GM21528 (cell line): ENCODE measurements at regions not wholly inside any gene's neighbourhood (a gene's known extent, or its start where the extent isn't known, plus 50 kb on each side); places are given as distances from the start of the nearest gene placed in this dataset.
A peak's percentile ranks its signal among the peaks of the same experiment; 100 is the strongest.
"Not testable (repeated sequence)": the region's sequence is repeated elsewhere in the genome, so short reads cannot be mapped to it uniquely, and the experiment has no call there.

Experiments used
- ATAC-seq: cut with Tn5 transposase; IDR thresholded peaks from one replicate; pipeline ENCODE4 v1.9.1; 2021; ENCODE audit warnings: mild to moderate bottlenecking, moderate library complexity; ENCODE audit not compliant: unreplicated experiment, low FRiP score

- ATAC-seq = no peak
These were observed 1034.9 kb upstream of the FANCL start for GRCh38 chr2:59276033-59276432.

DNA sequence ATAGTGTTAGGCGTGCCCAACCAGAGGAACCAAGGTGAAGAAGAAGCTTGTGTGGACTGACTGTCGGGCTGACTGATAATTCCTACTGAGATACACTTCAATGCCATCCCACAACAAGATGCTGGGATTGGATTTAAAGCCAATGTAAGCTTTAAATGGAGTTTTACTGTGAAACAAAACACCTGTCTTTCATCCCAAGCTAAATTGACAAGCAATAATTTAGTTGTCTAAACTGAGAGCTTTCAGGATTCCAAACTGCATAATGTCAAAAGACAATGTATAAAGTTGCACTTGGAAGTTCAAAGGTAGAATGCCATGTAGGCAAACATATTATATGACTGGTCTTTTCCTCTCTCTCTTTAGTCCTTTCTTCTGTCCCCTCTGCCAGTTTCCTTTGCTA is 1025.3 kb upstream of the FANCL start:
- ATAC-seq = no peak

DNA sequence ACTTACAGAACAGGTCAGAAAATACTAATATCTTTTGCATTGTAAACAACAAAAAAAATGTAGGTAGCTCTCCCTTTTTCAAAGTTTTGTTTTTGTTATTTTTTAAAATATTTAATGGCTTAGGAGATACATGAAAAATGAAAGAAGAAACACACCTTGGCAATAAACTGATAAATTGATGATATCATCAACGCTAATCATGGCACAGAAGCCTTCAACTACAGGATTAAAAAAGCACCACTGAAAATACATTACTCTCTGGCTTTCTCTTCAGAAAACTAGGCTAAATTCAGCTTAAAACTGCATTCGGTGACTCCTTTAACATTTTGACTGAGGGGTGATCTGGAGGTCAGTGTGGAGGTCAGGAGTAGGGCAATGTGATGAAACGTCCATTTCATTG is 1018.8 kb upstream of the FANCL start:
- no peak for ATAC-seq

DNA sequence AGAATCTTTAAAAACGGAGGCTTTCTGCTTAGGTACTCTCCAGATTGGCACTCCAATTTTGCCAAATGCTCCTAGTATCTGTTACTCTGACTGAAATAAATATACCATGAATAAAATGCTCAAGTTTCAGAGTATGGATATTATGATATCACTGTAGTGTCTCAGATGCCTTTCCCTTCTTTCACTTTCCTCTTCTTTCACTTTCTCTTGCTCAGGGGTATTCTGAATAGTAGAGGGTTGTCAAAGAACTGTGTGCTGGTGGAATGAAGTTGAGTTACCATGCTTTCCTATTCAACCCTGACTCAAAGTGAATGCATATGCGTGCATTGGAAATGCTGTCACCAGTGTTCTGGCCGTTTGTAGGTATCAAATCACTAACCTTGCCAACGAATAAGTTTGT is 1015.2 kb upstream of the FANCL start:
- ATAC-seq = no peak

DNA sequence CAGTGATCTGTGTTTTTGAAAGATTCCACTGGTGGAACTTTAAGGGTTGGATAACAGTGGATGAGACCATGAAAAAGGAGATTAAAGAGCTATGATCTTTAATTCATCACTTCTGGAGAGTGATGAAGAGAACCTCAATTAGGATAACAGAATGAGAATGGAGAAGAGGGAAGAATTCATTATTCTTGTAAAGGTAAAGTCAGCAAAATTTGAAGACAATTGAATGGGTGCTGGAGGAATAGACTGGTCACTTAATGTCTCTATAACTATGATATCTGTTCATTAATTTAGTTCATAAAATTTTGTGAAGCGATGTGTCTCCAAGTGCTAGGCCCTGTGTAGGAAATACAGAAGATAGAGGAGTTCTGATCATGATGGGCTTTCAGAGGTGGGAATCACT is 1013.2 kb upstream of the FANCL start:
- ATAC-seq = no peak

DNA sequence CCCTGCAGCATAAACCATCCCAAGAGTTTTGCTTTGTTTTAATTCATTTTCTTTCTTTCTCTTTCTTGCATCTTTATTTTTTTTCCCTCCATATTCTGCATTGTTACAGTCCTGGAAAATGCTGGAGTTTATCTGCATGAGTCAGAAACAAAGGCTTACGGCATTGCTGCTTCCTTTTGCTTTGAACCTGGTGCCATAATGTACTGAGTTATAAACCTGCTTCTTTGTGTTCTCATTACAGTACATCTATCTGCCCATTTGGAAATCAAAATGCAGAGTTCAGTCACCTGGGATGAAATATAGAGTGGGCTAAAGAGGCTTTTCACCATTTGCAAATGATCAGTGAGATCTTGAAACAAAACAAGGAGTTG is 1009.2 kb upstream of the FANCL start:
- no peak for ATAC-seq

DNA sequence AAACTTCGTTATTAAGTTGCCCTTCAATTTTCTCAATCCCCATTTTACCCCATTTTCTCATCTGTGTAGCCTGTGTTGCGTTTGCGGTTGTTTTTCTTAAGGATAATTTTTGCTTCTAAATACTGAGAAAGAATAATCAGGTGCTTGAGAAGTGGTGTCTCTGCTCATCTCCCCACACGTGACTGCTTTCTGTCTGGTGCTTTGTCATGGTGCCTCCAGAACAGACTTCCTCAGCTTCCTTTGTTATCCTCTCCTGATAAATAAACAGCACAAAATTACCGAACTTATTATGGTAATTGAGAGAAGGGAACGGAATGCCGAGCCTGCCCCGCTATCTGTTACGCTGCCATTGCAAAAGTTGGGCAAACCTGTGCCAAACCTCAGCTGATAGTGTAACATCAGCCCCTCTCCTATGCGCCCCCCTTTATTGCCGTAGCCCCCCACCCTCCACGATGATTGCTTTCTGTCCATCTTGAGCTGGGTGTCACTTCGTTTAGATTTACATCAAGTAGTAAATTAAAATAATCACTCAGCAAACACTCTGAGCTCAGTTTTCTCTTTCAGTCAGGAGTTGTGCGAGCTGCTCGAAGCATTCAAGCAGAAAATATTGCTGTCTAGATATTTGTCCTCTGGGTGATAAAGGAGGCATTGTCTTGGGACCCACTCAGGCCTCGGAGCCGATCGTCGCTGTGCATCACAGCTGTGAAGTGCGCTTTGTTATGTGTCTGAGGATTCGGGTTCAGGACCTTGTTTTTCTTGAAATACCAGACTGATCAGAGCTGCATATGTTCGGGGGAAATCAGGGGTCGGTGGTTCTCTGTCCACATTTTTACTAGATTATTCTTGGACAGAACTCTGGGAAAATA is 1008.5 kb upstream of the FANCL start:
- no peak for ATAC-seq

- no peak for ATAC-seq
These were observed 998.0 kb upstream of the FANCL start for GRCh38 chr2:59239146-59239545.

- no peak for ATAC-seq
These were observed 996.2 kb upstream of the FANCL start for GRCh38 chr2:59237311-59237710.

GRCh38 chr2:59236723-59237122 is 995.6 kb upstream of the FANCL start:
- no peak for ATAC-seq

GRCh38 chr2:59233920-59234319 is 992.8 kb upstream of the FANCL start:
- ATAC-seq = no peak

GRCh38 chr2:59233448-59233847 is 992.3 kb upstream of the FANCL start:
- no peak for ATAC-seq

DNA sequence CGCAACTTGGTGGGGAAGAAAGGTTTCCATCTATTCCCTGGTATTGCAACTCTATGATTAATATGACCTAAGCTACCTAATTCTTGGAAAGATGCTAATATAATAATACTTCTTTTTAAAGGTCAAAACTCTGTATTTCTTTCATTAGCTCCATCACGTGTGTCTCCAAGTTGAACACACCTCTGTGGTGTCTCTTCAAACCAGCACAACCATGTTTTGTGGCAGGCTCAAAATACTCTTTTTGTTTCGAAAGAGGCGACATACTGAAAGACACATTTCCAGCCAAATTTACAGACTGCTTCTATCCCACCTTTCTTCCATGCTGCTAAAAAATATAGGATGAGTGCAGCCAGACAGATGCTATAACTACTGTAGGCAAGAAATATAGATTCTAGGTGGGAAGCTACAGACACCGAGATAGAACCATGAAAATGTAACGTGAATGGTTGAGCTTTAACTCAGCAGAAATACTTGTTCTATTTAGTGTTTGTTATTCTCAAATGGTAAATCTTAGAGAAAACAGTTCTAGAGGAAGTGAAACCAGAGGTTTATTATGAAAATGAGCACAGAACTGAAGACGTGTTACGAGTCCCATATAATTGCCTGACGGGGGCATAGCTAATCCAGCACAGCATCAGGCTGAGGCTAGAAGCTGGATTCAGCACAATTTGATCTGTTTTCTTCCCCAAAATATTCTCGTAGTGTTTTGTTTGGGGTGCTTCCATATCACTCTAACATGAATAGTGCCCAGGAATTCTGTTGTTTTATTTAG is 991.5 kb upstream of the FANCL start:
- peak; percentile 95 for ATAC-seq

- ATAC-seq = not testable (repeated sequence)
These were observed 985.2 kb upstream of the FANCL start for GRCh38 chr2:59226362-59226761.

GRCh38 chr2:59223742-59224141 is 982.6 kb upstream of the FANCL start:
- ATAC-seq = no peak

DNA sequence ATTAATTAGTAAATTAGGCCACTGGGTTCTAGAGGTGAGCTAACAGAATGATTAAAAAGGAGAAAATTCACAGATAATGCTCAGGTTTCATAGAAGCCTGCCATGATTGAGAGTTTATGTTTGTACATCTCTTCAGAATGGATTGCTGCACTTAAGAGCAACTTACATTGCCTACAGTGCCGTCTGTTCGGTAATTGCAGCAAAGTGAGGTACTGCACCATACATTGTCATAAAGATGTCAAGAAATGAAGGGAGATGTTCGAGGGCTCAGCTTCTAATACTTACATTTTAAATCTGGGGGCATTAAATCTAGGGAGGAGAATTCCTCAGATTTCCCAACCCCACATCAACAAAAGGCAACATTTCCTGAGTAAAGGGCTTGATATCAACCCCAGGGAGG is 976.2 kb upstream of the FANCL start:
- no peak for ATAC-seq

DNA sequence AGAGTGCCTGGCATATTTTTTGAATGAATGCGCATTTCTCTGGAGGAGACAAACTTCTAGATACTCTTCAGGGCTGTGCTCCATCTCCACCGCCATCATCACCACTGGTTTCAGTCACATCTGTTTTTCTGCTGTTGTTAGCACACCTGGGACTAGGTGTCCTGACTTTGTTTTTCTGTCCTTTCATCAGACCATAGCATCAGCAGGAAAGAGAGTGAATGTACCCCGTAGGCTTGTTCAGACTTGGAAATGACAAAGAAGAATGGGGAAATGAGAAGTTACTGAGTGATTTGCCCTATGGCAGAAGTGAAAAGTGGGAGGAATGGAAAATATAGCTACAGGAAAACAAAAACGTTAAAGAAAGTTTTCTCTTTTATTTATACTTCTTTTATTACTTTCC is 965.2 kb upstream of the FANCL start:
- no peak for ATAC-seq

GRCh38 chr2:59204040-59204439 is 962.9 kb upstream of the FANCL start:
- no peak for ATAC-seq

- ATAC-seq = no peak
These were observed 955.4 kb upstream of the FANCL start for GRCh38 chr2:59196491-59196890.

- no peak for ATAC-seq
These were observed 954.7 kb upstream of the FANCL start for GRCh38 chr2:59195851-59196250.

GRCh38 chr2:59191781-59192180 is 950.7 kb upstream of the FANCL start:
- ATAC-seq = no peak

DNA sequence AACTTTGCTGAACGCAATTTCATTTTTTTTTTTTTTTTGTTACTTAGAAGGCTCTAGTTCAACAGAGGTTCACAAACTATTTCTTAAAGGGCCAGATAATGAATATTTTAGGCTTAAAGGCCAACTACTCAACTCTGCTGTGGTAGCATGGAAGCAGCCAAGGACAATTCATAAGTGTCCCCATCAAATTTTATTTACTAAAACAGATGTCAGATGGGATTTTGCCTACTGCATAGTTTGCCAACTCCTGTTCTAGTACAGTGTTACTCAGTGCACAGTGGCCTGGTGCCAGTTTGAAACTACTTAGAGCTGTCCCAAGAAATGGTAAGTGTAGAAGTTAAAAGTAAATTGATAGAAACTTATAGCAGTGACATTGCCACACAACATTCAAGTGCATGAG is 949.4 kb upstream of the FANCL start:
- ATAC-seq = no peak
